ENCODE measurements at regions not wholly inside any gene's neighbourhood (a gene's known extent, or its start where the extent isn't known, plus 50 kb on each side); places are given as distances from the start of the nearest gene placed in this dataset.

- no peaks in the 10 kb centered on the region for H4K20me1 ChIP-seq (ENCODE audit: insufficient read depth, low read length)
- H3K4me1 ChIP-seq (ENCODE audit: insufficient read depth, low read length) = no peaks in the 10 kb centered on the region
- no peak overlapping the region for H3K4me3 ChIP-seq (ENCODE audit: insufficient read depth, low read length)
- H2AFZ ChIP-seq (ENCODE audit: low read length) = no peak overlapping the region
- no peak for TF ChIP-seq CTCF (IDR thresholded peaks at IDR 0.05; ENCODE audit: extremely low read depth, low read depth, low read length)
- no peak for DNase-seq (ENCODE audit: insufficient read length, low spot score, missing footprints)
- no peaks in the 10 kb centered on the region for H3K27me3 ChIP-seq (ENCODE audit: insufficient read depth, low read length)
- no peaks in the 10 kb centered on the region for H3K79me2 ChIP-seq (ENCODE audit: insufficient read depth, low read length)
- no peak overlapping the region for H3K27ac ChIP-seq (ENCODE audit: low read depth, low read length)
- H3K4me2 ChIP-seq (ENCODE audit: insufficient read depth, low read length) = no peak overlapping the region
- H3K9me3 ChIP-seq (ENCODE audit: low read depth, low read length) = no peaks in the 10 kb centered on the region
- no peaks in the 10 kb centered on the region for H3K36me3 ChIP-seq (ENCODE audit: insufficient read depth, low read length)
Observed at GRCh38 chr3:30186741-30187219, 419.6 kb upstream of the TGFBR2 start.

GRCh38 chr3:30187366-30187765, 419.0 kb upstream of the TGFBR2 start:
- TF ChIP-seq CTCF (IDR thresholded peaks at IDR 0.05; ENCODE audit: extremely low read depth, low read depth, low read length) = no peak
- H3K27me3 ChIP-seq (ENCODE audit: insufficient read depth, low read length) = no peaks in the 10 kb centered on the region
- no peaks in the 10 kb centered on the region for H4K20me1 ChIP-seq (ENCODE audit: insufficient read depth, low read length)

GRCh38 chr3:30188713-30189112, 417.7 kb upstream of the TGFBR2 start:
- DNase-seq (ENCODE audit: insufficient read length, low spot score, missing footprints) = no peak
- Histone ChIP-seq H3K79me2 (ENCODE audit: insufficient read depth, low read length) (no peaks in the 10 kb centered on the region), H4K20me1 (ENCODE audit: insufficient read depth, low read length) (no peaks in the 10 kb centered on the region), H3K36me3 (ENCODE audit: insufficient read depth, low read length) (no peaks in the 10 kb centered on the region), H3K27me3 (ENCODE audit: insufficient read depth, low read length) (no peaks in the 10 kb centered on the region), H2AFZ (ENCODE audit: low read length) (no peak overlapping the region), H3K4me1 (ENCODE audit: insufficient read depth, low read length) (no peaks in the 10 kb centered on the region), H3K9me3 (ENCODE audit: low read depth, low read length) (no peaks in the 10 kb centered on the region), H3K4me2 (ENCODE audit: insufficient read depth, low read length) (no peak overlapping the region), H3K27ac (ENCODE audit: low read depth, low read length) (no peak overlapping the region), H3K4me3 (ENCODE audit: insufficient read depth, low read length) (no peak overlapping the region)
- no peak for TF ChIP-seq CTCF (IDR thresholded peaks at IDR 0.05; ENCODE audit: extremely low read depth, low read depth, low read length)

More at GRCh38 chr3:30187366-30187765, 419.0 kb upstream of the TGFBR2 start:
- Histone ChIP-seq H3K27ac (ENCODE audit: low read depth, low read length) (no peak overlapping the region), H3K9me3 (ENCODE audit: low read depth, low read length) (no peaks in the 10 kb centered on the region), H2AFZ (ENCODE audit: low read length) (no peak overlapping the region), H3K36me3 (ENCODE audit: insufficient read depth, low read length) (no peaks in the 10 kb centered on the region), H3K4me2 (ENCODE audit: insufficient read depth, low read length) (no peak overlapping the region), H3K4me1 (ENCODE audit: insufficient read depth, low read length) (no peaks in the 10 kb centered on the region), H3K4me3 (ENCODE audit: insufficient read depth, low read length) (no peak overlapping the region), H3K79me2 (ENCODE audit: insufficient read depth, low read length) (no peaks in the 10 kb centered on the region)
- DNase-seq (ENCODE audit: insufficient read length, low spot score, missing footprints) = no peak

- Histone ChIP-seq H3K4me1 (ENCODE audit: insufficient read depth, low read length) (no peaks in the 10 kb centered on the region), H3K4me2 (ENCODE audit: insufficient read depth, low read length) (no peak overlapping the region), H3K27me3 (ENCODE audit: insufficient read depth, low read length) (no peaks in the 10 kb centered on the region), H4K20me1 (ENCODE audit: insufficient read depth, low read length) (no peaks in the 10 kb centered on the region), H3K4me3 (ENCODE audit: insufficient read depth, low read length) (no peak overlapping the region), H3K36me3 (ENCODE audit: insufficient read depth, low read length) (no peaks in the 10 kb centered on the region), H3K9me3 (ENCODE audit: low read depth, low read length) (no peaks in the 10 kb centered on the region), H3K27ac (ENCODE audit: low read depth, low read length) (no peak overlapping the region), H2AFZ (ENCODE audit: low read length) (no peak overlapping the region), H3K79me2 (ENCODE audit: insufficient read depth, low read length) (no peaks in the 10 kb centered on the region)
- TF ChIP-seq CTCF (IDR thresholded peaks at IDR 0.05; ENCODE audit: extremely low read depth, low read depth, low read length) = no peak
- no peak for DNase-seq (ENCODE audit: insufficient read length, low spot score, missing footprints)
Observed at GRCh38 chr3:30189900-30190299, 416.5 kb upstream of the TGFBR2 start.
